SK-N-SH (cell line): ENCODE measurements at regions not wholly inside any gene's neighbourhood (a gene's known extent, or its start where the extent isn't known, plus 50 kb on each side); places are given as distances from the start of the nearest gene placed in this dataset.

Source experiments
- CTCF ChIP-seq: fragments of 200-600 bp; sonication (generic); IDR thresholded peaks from 2 replicates; pipeline ENCODE4 v1.6.1; 2017; ENCODE audit warnings: antibody characterized with exemption, mild to moderate bottlenecking, moderate library complexity
- EP300 ChIP-seq, 2 experiments: IDR thresholded peaks; 2 replicates each; pipeline versions ENCODE4 v1.4.0 to v1.6.1; 2012; ENCODE audit warnings: borderline replicate concordance in 1 of 2, low read depth in 1 of 2, low read length in 1 of 2
- MAX ChIP-seq: IDR thresholded peaks from 2 replicates; pipeline ENCODE4 v1.4.0; 2012; ENCODE audit warnings: low read depth
- PBX3 ChIP-seq: IDR thresholded peaks from 2 replicates; pipeline ENCODE4; 2012
- SMC3 ChIP-seq: IDR thresholded peaks from 2 replicates; pipeline ENCODE4 v1.6.1; 2012; ENCODE audit warnings: low read depth, low read length, improper control_type of control experiment
- TAF1 ChIP-seq: IDR thresholded peaks from 2 replicates; pipeline ENCODE4 v1.6.1; 2012; ENCODE audit warnings: low read depth, mild to moderate bottlenecking, low read length, moderate library complexity, borderline replicate concordance
- YY1 ChIP-seq: IDR thresholded peaks from 2 replicates; pipeline ENCODE4 v1.4.0; 2012; ENCODE audit warnings: low read depth, mild to moderate bottlenecking
- ZBTB33 ChIP-seq: IDR thresholded peaks from 2 replicates; pipeline ENCODE4 v1.4.0; 2012; ENCODE audit warnings: low read depth, borderline replicate concordance

GRCh38 chr13:64505336-64505910, 2724.7 kb downstream of the PCDH9 start:
- no peak for TF ChIP-seq ZBTB33
- TF ChIP-seq CTCF, result no peak
- no peak for TF ChIP-seq EP300 (IDR thresholded peaks at IDR 0.05; ENCODE audit: borderline replicate concordance in 1 of 2, low read depth in 1 of 2, low read length in 1 of 2)
- no peak for TF ChIP-seq SMC3
- no peak for TF ChIP-seq TAF1
- TF ChIP-seq YY1, result no peak
- no peak for TF ChIP-seq MAX
- TF ChIP-seq PBX3, result no peak
